B cell (primary cell): ENCODE measurements at regions not wholly inside any gene's neighbourhood (a gene's known extent, or its start where the extent isn't known, plus 50 kb on each side); places are given as distances from the start of the nearest gene placed in this dataset.

Experiments
- EZH2 ChIP-seq: IDR thresholded peaks from 2 replicates; pipeline ENCODE4 v1.6.1; 2012; ENCODE audit warnings: borderline replicate concordance, low read depth, mild to moderate bottlenecking, moderate library complexity, low read length; ENCODE audit not compliant: insufficient read depth, poor library complexity, severe bottlenecking
- TF ChIP-seq, protein P1 (sequence below): fragments of 200-600 bp; IDR thresholded peaks from one replicate; pipeline ENCODE4 v1.8.0; 2022; ENCODE audit warnings: antibody characterized with exemption, mild to moderate bottlenecking

DNA sequence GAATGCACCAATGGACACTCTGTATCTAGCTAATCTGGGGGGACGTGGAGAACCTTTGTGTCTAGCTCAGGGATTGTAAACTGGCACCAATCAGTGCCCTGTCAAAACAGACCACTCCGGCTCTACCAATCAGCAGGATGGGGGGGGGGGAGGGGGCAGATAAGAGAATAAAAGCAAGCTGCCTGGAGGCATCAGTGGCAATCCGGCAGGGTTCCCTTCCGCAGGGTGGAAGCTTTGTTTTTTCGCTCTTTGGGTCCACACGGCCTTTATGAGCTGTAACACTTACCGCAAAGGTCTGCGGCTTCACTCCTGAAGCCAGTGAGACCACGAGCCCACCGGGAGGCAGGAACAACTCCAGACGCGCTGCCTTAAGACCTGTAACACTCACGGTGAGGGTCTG lies 827.1 kb downstream of the PLOD2 start:
- TF ChIP-seq, protein P1, sequence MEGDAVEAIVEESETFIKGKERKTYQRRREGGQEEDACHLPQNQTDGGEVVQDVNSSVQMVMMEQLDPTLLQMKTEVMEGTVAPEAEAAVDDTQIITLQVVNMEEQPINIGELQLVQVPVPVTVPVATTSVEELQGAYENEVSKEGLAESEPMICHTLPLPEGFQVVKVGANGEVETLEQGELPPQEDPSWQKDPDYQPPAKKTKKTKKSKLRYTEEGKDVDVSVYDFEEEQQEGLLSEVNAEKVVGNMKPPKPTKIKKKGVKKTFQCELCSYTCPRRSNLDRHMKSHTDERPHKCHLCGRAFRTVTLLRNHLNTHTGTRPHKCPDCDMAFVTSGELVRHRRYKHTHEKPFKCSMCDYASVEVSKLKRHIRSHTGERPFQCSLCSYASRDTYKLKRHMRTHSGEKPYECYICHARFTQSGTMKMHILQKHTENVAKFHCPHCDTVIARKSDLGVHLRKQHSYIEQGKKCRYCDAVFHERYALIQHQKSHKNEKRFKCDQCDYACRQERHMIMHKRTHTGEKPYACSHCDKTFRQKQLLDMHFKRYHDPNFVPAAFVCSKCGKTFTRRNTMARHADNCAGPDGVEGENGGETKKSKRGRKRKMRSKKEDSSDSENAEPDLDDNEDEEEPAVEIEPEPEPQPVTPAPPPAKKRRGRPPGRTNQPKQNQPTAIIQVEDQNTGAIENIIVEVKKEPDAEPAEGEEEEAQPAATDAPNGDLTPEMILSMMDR: no peak
- no peak for TF ChIP-seq EZH2
